ENCODE measurements at regions not wholly inside any gene's neighbourhood (a gene's known extent, or its start where the extent isn't known, plus 50 kb on each side); places are given as distances from the start of the nearest gene placed in this dataset.

- Histone ChIP-seq H3K4me3 (no peak overlapping the region), H3K4me2 (no peak overlapping the region), H3K79me2 (peaks cover 3% of the 10 kb centered on the region), H3K9me2 (replicated peaks; ENCODE audit: insufficient read depth) (no peaks in the 10 kb centered on the region), H3K27ac (no peak overlapping the region), H3K27me3 (peaks cover 60% of the 10 kb centered on the region), H3K9me3 (ENCODE audit: low read depth) (no peaks in the 10 kb centered on the region), H3K36me3 (replicated peaks; ENCODE audit: insufficient read depth, low read depth) (no peaks in the 10 kb centered on the region), H2AFZ (no peak overlapping the region), H4K20me1 (ENCODE audit: insufficient read depth, poor library complexity, severe bottlenecking) (no peaks in the 10 kb centered on the region), H3K4me1 (ENCODE audit: insufficient read depth) (peaks cover 12% of the 10 kb centered on the region)
- TF ChIP-seq CTCF (IDR thresholded peaks at IDR 0.05; ENCODE audit: poor library complexity), result no peak
- no peak for TF ChIP-seq EZH2phosphoT487 (IDR thresholded peaks at IDR 0.05; ENCODE audit: low read depth, severe bottlenecking, unreplicated experiment)
- TF ChIP-seq EZH2 (IDR thresholded peaks at IDR 0.05; ENCODE audit: borderline replicate concordance), result no peak
- 73% methylated on average over 8 of the region's 8 CpGs for WGBS (ENCODE audit: low lambda C conversion rate, missing lambda C conversion rate)
- DNase-seq (ENCODE audit: low spot score), result no peak
Measured at GRCh38 chr19:30231408-30232318, 140.5 kb upstream of the ZNF536 start.

- Histone ChIP-seq H2AFZ (no peak overlapping the region), H3K9me2 (replicated peaks; ENCODE audit: insufficient read depth) (no peaks in the 10 kb centered on the region), H3K4me2 (no peak overlapping the region), H3K27me3 (peaks cover 61% of the 10 kb centered on the region), H3K79me2 (peaks cover 3% of the 10 kb centered on the region), H3K27ac (no peak overlapping the region), H3K36me3 (replicated peaks; ENCODE audit: insufficient read depth, low read depth) (no peaks in the 10 kb centered on the region), H3K4me1 (ENCODE audit: insufficient read depth) (no peaks in the 10 kb centered on the region), H3K9me3 (ENCODE audit: low read depth) (no peaks in the 10 kb centered on the region), H4K20me1 (ENCODE audit: insufficient read depth, poor library complexity, severe bottlenecking) (no peaks in the 10 kb centered on the region), H3K4me3 (no peak overlapping the region)
- no peak for DNase-seq (ENCODE audit: low spot score)
- TF ChIP-seq EZH2phosphoT487 (IDR thresholded peaks at IDR 0.05; ENCODE audit: low read depth, severe bottlenecking, unreplicated experiment) (no peak), EZH2 (IDR thresholded peaks at IDR 0.05; ENCODE audit: borderline replicate concordance) (no peak), CTCF (IDR thresholded peaks at IDR 0.05; ENCODE audit: poor library complexity) (no peak)
- 65% methylated on average over 2 of the region's 2 CpGs for WGBS (ENCODE audit: low lambda C conversion rate, missing lambda C conversion rate)
Measured at GRCh38 chr19:30233375-30233774, 138.8 kb upstream of the ZNF536 start.

DNA sequence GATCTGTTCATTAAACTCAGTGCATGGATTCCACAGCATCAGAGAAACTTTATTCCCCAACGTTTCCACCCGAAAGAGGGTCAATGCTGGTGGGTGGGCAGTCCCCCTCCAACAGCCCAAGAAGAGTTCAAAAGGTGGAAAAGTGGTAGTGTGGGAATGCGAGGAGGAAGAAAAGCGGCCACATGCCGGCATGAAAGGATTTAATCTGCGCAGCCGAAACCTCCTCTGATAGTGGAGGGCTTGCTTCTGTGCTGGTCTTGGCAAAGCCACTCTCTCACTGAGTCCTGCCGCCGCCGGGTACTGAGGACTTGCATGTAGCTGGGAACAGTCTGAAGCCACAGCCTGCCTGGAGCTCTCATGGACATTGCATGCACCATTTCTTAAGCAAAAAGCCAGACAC is 136.2 kb upstream of the ZNF536 start:
- H3K27ac ChIP-seq, result no peak overlapping the region
- no peak for DNase-seq (ENCODE audit: low spot score)
- H3K36me3 ChIP-seq (replicated peaks; ENCODE audit: insufficient read depth, low read depth), result no peaks in the 10 kb centered on the region
- no peaks in the 10 kb centered on the region for H4K20me1 ChIP-seq (ENCODE audit: insufficient read depth, poor library complexity, severe bottlenecking)
- no peaks in the 10 kb centered on the region for H3K4me1 ChIP-seq (ENCODE audit: insufficient read depth)
- peaks cover 3% of the 10 kb centered on the region for H3K79me2 ChIP-seq
- no peak for TF ChIP-seq EZH2 (IDR thresholded peaks at IDR 0.05; ENCODE audit: borderline replicate concordance)
- no peak for TF ChIP-seq EZH2phosphoT487 (IDR thresholded peaks at IDR 0.05; ENCODE audit: low read depth, severe bottlenecking, unreplicated experiment)
- TF ChIP-seq CTCF (IDR thresholded peaks at IDR 0.05; ENCODE audit: poor library complexity), result no peak
- no peaks in the 10 kb centered on the region for H3K9me2 ChIP-seq (replicated peaks; ENCODE audit: insufficient read depth)
- WGBS (ENCODE audit: low lambda C conversion rate, missing lambda C conversion rate), result 52% methylated on average over 10 of the region's 10 CpGs
- H2AFZ ChIP-seq, result no peak overlapping the region
- H3K4me2 ChIP-seq, result peak overlapping the region; percentile 27
- H3K4me3 ChIP-seq, result no peak overlapping the region
- H3K9me3 ChIP-seq (ENCODE audit: low read depth), result no peaks in the 10 kb centered on the region
- H3K27me3 ChIP-seq, result peaks cover 41% of the 10 kb centered on the region
